ENCODE measurements at regions not wholly inside any gene's neighbourhood (a gene's known extent, or its start where the extent isn't known, plus 50 kb on each side); places are given as distances from the start of the nearest gene placed in this dataset.
"Not testable (repeated sequence)": the region's sequence is repeated elsewhere in the genome, so short reads cannot be mapped to it uniquely, and the experiment has no call there.

DNA sequence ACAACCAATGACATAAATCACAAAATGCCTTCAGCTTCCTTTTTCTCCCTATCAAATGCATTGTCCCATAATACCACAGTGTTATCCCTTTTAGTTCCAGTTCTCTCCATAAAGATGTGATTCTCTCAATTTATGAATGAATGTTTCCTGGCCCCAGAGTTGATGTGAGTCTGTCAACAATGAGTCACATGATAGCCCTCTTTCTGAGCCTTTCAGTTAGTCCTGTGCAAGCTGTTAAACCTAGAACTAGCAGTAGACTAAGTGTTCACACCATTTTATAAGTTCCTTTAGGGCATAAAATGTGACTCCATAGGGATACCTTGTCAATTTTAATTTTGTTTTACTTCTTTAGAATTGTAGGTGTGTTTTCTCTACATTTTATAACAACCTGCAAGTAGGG lies 129.5 kb downstream of the PABPC4L start:
- no peak overlapping the region for H3K4me3 Mint-ChIP-seq

DNA sequence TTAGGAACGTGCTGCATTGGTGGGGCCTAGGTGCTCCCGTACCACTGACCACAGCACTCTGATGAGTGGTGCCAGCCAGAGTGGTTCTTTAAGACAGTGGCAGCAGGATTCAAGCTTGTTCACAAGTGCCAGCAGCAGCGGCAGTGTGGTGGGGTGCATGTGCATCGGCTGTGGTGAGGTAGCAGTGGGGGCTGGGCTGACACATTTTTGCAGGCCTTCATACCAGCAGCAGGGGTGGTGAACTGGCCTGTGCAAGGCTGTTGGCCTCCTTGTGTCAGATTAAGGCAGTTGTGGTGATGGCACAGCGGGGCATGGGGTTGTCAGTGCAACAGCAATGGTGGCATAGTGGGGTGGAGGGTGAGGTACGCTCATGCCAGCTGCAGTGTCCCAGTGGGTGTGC lies 131.4 kb downstream of the PABPC4L start:
- no peaks in the 10 kb centered on the region for H3K36me3 Mint-ChIP-seq (ENCODE audit: low read depth)
- DNase-seq, result no peak
- H3K27me3 Mint-ChIP-seq, result no peaks in the 10 kb centered on the region
- peaks cover 3% of the 10 kb centered on the region for H3K9me3 Mint-ChIP-seq
- intact Hi-C loops (cut with micrococcal nuclease), result no loop called here
- H3K4me3 Mint-ChIP-seq, result no peak overlapping the region
- no peaks in the 10 kb centered on the region for H3K4me1 Mint-ChIP-seq
- H3K27ac Mint-ChIP-seq, result no peak overlapping the region

More for the DNA sequence above, 129.5 kb downstream of the PABPC4L start:
- H3K27ac Mint-ChIP-seq, result no peak overlapping the region
- H3K4me1 Mint-ChIP-seq, result no peaks in the 10 kb centered on the region
- intact Hi-C loops (cut with micrococcal nuclease), result no loop called here
- no peaks in the 10 kb centered on the region for H3K36me3 Mint-ChIP-seq (ENCODE audit: low read depth)
- no peaks in the 10 kb centered on the region for H3K27me3 Mint-ChIP-seq
- DNase-seq, result no peak
- H3K9me3 Mint-ChIP-seq, result peaks cover 3% of the 10 kb centered on the region

DNA sequence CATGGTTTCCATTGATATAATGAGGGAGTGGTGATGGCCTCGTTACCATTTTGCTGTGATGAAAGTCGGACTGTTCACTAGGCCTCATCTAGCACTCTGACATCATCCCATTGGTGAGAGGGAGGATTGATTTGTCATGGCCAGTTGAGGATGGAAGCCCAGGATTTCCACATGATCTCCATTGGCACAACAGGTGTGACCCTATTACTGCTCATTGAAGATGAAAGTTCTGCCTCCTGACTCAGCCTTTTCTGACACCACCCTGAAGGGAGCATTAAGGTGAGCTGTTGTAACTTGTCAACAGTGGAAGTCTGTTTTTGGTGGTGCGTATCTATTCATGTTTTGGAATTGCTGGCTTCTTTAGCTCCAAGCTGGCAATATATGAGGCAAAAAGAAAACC lies 144.2 kb downstream of the PABPC4L start:
- intact Hi-C loops (cut with micrococcal nuclease), result no loop called here
- Mint-ChIP-seq H3K27me3 (no peaks in the 10 kb centered on the region), H3K9me3 (no peaks in the 10 kb centered on the region), H3K36me3 (ENCODE audit: low read depth) (no peaks in the 10 kb centered on the region), H3K27ac (no peak overlapping the region), H3K4me3 (no peak overlapping the region), H3K4me1 (no peaks in the 10 kb centered on the region)
- DNase-seq, result no peak

DNA sequence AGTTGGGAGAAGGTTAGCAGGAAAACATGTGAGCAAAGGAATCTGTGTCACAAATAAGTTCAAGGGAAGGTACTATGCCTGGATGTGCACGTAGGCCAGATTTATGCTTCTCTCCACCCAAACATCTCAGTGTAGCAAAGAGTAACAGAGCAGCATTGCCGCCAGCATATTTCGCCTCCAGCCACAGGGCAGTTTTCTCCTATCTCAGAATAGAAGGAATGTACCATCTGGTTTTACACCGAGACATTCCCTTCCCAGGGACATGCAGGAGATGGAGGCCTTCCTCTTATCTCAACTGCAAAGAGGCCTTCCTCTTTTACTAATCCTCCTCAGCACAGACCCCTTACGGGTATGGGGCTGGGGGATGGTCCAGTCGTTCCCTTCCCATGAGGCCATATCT lies 155.4 kb downstream of the PABPC4L start:
- H3K4me3 Mint-ChIP-seq; H3K36me3 Mint-ChIP-seq (ENCODE audit: low read depth); H3K4me1 Mint-ChIP-seq; H3K27ac Mint-ChIP-seq; DNase-seq; H3K27me3 Mint-ChIP-seq; H3K9me3 Mint-ChIP-seq; intact Hi-C loops (cut with micrococcal nuclease): not testable (repeated sequence)

DNA sequence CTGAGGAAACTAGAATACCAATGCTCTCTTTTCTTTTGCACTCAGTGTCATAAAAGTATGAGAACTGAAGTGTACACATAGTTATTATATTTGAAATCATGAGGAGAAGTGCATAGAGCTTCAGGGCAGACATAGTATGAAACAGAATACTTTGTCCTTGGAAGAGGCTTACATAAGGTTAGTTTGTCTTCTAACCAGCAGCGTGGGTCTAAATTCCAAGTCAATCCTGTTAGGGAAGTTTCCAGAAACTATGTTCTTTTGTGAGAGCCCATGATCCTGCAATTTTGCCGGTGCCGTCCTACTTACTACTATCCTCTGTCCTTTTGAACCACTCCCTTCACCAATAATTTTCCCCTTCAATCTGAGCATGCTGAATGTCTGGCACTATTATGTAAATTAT lies 156.2 kb downstream of the PABPC4L start:
- Mint-ChIP-seq H3K27me3 (no peaks in the 10 kb centered on the region), H3K4me1 (no peaks in the 10 kb centered on the region), H3K9me3 (no peaks in the 10 kb centered on the region), H3K27ac (no peak overlapping the region), H3K36me3 (ENCODE audit: low read depth) (no peaks in the 10 kb centered on the region), H3K4me3 (no peak overlapping the region)
- intact Hi-C loops (cut with micrococcal nuclease), result no loop called here
- DNase-seq, result no peak

DNA sequence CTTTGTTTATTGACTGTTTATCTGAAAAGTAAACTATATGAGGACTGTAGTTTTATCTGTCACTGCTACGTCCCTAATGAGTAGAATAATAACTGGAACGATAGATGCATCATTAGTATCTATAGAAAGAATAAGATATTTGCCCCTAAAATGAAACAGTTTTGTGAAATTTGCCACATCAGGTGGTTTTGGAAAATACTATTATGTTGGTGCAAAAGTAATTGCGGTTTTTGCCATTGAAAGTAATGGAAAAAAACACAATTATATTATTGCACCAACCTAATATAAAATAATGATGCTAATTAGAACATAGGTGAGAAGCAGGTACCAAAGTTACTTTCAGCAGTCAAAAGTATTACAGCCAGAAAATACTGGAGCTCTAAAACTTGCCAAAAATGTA lies 158.3 kb downstream of the PABPC4L start:
- no peak for DNase-seq
- Mint-ChIP-seq H3K4me3 (no peak overlapping the region), H3K27ac (no peak overlapping the region), H3K36me3 (ENCODE audit: low read depth) (no peaks in the 10 kb centered on the region), H3K4me1 (no peaks in the 10 kb centered on the region), H3K27me3 (no peaks in the 10 kb centered on the region), H3K9me3 (peaks cover 4% of the 10 kb centered on the region)
- intact Hi-C loops (cut with micrococcal nuclease), result no loop called here

DNA sequence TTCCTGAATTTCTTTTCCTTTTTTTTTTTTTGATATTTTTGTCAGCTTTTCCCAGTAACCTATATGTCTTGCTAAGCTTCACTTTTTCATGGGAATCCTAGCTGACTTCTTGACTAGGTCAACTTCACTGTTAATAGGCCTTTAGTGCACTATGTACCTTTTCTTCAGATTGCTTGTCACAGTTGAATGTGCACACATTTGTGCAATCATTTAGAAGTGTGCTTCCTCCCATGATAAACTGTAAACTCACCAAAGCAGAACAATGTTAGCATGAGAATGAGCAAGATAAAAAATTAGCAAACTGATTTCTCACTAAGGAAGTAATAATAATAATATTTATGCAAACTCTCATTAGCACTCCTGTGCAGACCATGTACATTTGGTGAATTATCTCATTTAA lies 173.2 kb downstream of the PABPC4L start:
- no peaks in the 10 kb centered on the region for H3K4me1 Mint-ChIP-seq
- no peaks in the 10 kb centered on the region for H3K36me3 Mint-ChIP-seq (ENCODE audit: low read depth)
- no peak overlapping the region for H3K4me3 Mint-ChIP-seq
- H3K27me3 Mint-ChIP-seq, result no peaks in the 10 kb centered on the region
- no peak overlapping the region for H3K27ac Mint-ChIP-seq
- DNase-seq, result no peak
- no peaks in the 10 kb centered on the region for H3K9me3 Mint-ChIP-seq
- intact Hi-C loops (cut with micrococcal nuclease), result no loop called here

DNA sequence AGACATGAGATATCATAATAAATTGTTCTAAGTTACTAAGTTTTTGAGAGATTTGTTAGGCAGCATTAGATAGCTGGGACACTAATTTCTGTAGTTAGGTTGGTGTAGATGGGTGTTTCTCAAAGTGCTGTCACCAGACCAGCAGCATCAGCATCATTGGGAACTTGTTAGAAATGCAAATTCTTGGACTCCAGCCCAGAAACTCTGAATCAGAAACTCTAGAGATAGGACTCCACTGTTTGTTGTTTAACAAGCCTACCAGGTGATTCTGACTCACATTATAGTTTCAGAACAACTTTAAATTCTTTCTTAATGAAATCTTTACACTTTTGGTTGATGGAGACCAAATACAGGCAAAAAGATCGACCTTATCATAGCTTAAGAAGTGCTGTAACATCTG lies 173.7 kb downstream of the PABPC4L start:
- H3K4me1 Mint-ChIP-seq, result no peaks in the 10 kb centered on the region
- H3K27ac Mint-ChIP-seq, result no peak overlapping the region
- no peaks in the 10 kb centered on the region for H3K36me3 Mint-ChIP-seq (ENCODE audit: low read depth)
- H3K4me3 Mint-ChIP-seq, result no peak overlapping the region
- H3K9me3 Mint-ChIP-seq, result no peaks in the 10 kb centered on the region
- intact Hi-C loops (cut with micrococcal nuclease), result no loop called here
- no peaks in the 10 kb centered on the region for H3K27me3 Mint-ChIP-seq
- DNase-seq, result no peak

DNA sequence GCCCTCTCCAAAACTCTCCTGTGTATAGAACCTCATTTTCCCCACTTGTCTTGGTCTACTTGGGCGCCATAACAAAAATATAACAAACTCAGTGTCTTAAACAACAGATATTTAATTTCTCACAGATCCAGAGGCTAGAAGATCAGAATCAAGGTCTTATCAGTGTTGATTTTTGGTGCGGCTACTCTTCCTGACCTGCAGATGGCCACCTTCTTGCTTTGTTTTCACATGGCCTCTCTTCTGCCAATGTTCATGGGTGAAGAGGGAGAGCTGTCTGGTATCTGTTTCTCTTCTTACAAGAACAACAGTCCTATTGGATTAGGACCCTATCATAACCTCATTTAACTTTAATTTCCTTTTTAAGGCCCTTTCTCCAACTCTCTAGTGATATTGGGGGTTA lies 177.3 kb downstream of the PABPC4L start:
- Mint-ChIP-seq H3K27me3 (no peaks in the 10 kb centered on the region), H3K4me3 (no peak overlapping the region), H3K4me1 (no peaks in the 10 kb centered on the region), H3K27ac (no peak overlapping the region), H3K36me3 (ENCODE audit: low read depth) (no peaks in the 10 kb centered on the region), H3K9me3 (no peaks in the 10 kb centered on the region)
- intact Hi-C loops (cut with micrococcal nuclease), result no loop called here
- no peak for DNase-seq

DNA sequence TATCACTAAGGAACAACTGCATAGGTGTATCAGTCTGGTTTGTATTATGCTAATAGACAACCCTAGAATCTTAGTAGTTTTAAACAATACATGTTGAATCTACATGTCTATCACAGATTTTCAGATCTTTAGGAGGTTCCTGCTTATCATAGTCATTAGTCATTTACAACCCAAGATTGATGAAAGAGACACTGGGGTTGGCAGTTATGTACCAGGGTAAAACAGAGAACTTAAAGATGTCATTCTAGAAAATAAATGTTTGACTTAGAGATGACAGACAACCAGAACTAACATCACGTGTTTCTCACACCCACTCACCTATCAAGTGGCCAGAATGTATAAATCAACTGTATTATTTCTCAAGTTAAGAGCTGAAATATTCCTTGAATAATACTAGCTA lies 181.9 kb downstream of the PABPC4L start:
- DNase-seq, result no peak
- Mint-ChIP-seq H3K27me3 (no peaks in the 10 kb centered on the region), H3K36me3 (ENCODE audit: low read depth) (no peaks in the 10 kb centered on the region), H3K4me1 (no peaks in the 10 kb centered on the region), H3K4me3 (no peak overlapping the region), H3K27ac (no peak overlapping the region), H3K9me3 (no peaks in the 10 kb centered on the region)
- intact Hi-C loops (cut with micrococcal nuclease), result no loop called here

DNA sequence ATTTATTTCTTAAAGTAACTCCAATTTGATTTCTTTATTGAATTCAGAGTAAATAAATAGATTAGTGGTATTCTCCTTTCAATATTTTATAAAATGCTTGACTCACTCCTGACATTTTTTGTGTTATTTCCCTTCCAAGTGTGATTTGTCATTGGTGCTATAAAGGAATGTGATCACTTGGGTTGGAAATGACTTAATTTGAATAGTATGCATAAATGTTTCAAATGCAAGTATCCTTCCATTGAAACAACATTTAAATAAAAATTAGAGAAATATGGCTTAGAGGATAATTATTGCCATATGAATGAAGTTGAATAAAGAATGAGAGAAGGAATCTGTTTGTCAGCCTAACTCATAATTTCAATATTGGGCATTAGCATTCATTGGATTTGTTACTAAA lies 182.7 kb downstream of the PABPC4L start:
- Mint-ChIP-seq H3K27ac (no peak overlapping the region), H3K4me1 (no peaks in the 10 kb centered on the region), H3K9me3 (peaks cover 2% of the 10 kb centered on the region), H3K27me3 (no peaks in the 10 kb centered on the region), H3K4me3 (no peak overlapping the region), H3K36me3 (ENCODE audit: low read depth) (no peaks in the 10 kb centered on the region)
- DNase-seq, result no peak
- intact Hi-C loops (cut with micrococcal nuclease), result no loop called here

DNA sequence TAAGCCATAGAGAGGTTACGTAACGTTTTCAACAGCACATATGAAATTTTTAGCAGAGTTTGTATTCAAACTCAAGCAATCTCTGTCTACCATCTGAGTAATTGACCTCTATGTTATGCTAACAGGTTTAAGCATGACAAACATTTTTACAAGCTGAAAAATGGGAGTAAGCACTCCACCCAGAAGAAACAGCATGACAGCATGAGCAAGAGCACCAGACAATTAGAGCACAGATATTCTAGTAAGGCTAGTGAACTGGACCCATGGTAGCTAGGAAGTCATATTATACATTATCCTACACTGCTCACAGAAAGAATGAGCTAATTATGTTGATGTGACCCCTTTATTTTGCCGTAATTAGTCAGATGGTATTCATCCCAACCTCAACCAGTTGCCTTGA lies 200.5 kb downstream of the PABPC4L start:
- H3K4me3 Mint-ChIP-seq, result no peak overlapping the region
- H3K27ac Mint-ChIP-seq, result no peak overlapping the region
- intact Hi-C loops (cut with micrococcal nuclease), result no loop called here
- H3K4me1 Mint-ChIP-seq, result no peaks in the 10 kb centered on the region
- H3K27me3 Mint-ChIP-seq, result no peaks in the 10 kb centered on the region
- no peaks in the 10 kb centered on the region for H3K9me3 Mint-ChIP-seq
- no peaks in the 10 kb centered on the region for H3K36me3 Mint-ChIP-seq (ENCODE audit: low read depth)
- no peak for DNase-seq

DNA sequence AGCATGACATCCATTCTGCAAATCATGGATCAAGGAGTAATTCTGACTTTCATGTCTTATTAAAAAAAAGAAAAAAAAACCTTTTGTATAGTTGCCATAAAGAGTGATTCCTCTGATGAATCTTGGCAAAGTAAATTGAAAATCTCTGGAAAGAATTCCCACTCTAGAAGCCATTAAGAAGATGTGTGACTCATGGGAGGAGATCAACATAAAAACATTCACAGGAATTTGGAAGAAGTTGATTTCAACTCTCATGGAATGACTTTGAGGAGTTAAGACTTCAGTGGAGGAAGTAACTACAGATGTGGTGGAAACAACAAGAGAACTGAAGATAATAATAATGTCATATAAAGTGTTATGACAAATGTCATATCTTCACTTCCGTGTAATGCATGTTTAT lies 204.2 kb downstream of the PABPC4L start:
- no peak for DNase-seq

DNA sequence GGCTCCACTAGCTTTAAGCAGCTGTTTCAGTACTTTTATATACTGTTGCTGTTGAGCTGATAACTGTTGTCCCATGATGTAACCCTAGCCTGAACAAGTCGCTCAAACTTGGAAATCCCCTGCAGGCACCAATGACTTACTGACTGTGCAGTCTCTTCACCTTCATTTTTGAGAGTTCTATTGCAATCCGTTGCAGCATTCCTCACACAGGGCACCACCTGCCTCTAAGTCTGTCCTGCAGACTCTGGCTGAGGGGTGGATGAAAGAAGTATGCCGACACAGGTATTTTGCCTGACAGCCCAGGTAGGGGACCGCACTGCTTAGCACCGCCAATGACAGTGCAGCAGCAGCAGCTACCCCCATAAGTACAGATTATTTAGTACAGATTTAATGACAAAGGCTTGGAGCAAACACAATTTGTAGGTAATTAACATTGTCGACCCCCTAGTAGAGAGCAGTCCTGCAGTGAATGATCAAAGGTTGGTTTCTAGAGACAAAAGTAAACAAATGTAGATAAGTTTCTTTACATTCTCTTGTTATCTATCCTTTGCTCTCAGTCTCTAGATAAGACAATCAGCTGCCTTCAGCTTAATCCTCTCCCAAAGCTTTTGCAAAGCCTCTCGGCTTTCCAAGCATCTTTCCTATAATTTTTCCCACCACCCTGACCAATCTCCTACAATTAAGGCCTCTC lies 205.0 kb downstream of the PABPC4L start:
- H3K36me3 Mint-ChIP-seq (ENCODE audit: low read depth), result no peaks in the 10 kb centered on the region
- H3K27ac Mint-ChIP-seq, result no peak overlapping the region
- DNase-seq, result no peak
- no peaks in the 10 kb centered on the region for H3K4me1 Mint-ChIP-seq
- no peaks in the 10 kb centered on the region for H3K9me3 Mint-ChIP-seq
- H3K4me3 Mint-ChIP-seq, result no peak overlapping the region
- no peaks in the 10 kb centered on the region for H3K27me3 Mint-ChIP-seq
- intact Hi-C loops (cut with micrococcal nuclease), result no loop called here

More for the DNA sequence above, 204.2 kb downstream of the PABPC4L start:
- H3K4me1 Mint-ChIP-seq, result no peaks in the 10 kb centered on the region
- no peak overlapping the region for H3K4me3 Mint-ChIP-seq
- H3K36me3 Mint-ChIP-seq (ENCODE audit: low read depth), result no peaks in the 10 kb centered on the region
- intact Hi-C loops (cut with micrococcal nuclease), result no loop called here
- no peaks in the 10 kb centered on the region for H3K27me3 Mint-ChIP-seq
- no peaks in the 10 kb centered on the region for H3K9me3 Mint-ChIP-seq
- no peak overlapping the region for H3K27ac Mint-ChIP-seq

DNA sequence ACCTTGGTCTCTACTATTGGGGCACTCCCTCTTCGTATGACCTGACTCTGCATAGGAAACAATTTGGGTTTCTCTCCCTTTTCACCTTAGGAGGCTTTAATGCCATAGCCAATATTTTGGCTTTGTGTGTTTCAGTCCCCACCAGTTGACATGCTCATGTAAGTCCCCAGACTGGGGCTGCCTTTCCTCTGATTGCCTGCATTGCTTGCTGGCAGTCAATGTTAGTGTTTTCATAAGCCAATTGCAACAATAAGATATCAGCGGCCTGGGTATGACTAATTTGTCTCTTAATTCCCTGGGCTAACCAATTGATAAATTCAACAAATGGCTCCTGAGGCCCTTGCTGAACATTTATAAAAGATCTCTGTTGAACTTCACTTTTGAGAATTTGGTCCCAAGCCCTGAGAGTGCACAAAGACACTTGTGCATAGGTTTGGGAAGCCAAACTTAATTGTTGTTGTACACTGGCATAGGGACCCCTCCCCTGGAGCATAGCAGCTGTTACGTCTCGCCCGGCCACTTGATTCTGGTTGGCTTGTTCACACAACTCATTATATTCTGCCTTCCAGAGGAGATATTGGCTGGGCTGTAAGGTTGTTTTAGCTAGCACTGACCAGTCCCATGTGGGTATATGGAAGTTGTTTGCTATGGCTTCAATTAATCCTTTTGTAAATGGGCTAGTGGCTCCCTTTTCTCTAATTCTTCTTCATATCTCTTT lies 206.2 kb downstream of the PABPC4L start:
- Mint-ChIP-seq H3K9me3 (no peaks in the 10 kb centered on the region), H3K4me3 (no peak overlapping the region), H3K27ac (no peak overlapping the region), H3K4me1 (no peaks in the 10 kb centered on the region), H3K36me3 (ENCODE audit: low read depth) (no peaks in the 10 kb centered on the region), H3K27me3 (no peaks in the 10 kb centered on the region)
- no peak for DNase-seq
- intact Hi-C loops (cut with micrococcal nuclease), result no loop called here
